ENCODE measurements at regions not wholly inside any gene's neighbourhood (a gene's known extent, or its start where the extent isn't known, plus 50 kb on each side); places are given as distances from the start of the nearest gene placed in this dataset.

GRCh38 chr14:84065811-84066210, 1464.1 kb upstream of the FLRT2 start:
- peaks cover 11% of the 10 kb centered on the region for H3K9me3 Mint-ChIP-seq
- no peak overlapping the region for H3K27ac ChIP-seq (ENCODE audit: low read depth in 1 of 2, low read length in 2 of 2)
- H3K36me3 ChIP-seq (ENCODE audit: insufficient read depth, low read length) = no peaks in the 10 kb centered on the region
- ChIA-PET CTCF (no interaction called here), POLR2A (no interaction called here)
- ATAC-seq (ENCODE audit: poor library complexity) = no peak
- H3K36me3 Mint-ChIP-seq (ENCODE audit: low read depth) = no peaks in the 10 kb centered on the region
- intact Hi-C loops (cut with DNase I, micrococcal nuclease) = no loop called here
- H3K4me1 Mint-ChIP-seq (ENCODE audit: low read depth) = no peaks in the 10 kb centered on the region
- H3K4me3 ChIP-seq (ENCODE audit: low read length) = no peak overlapping the region
- H3K27me3 Mint-ChIP-seq = no peaks in the 10 kb centered on the region
- H3K4me1 ChIP-seq (ENCODE audit: insufficient read depth, low read length) = no peaks in the 10 kb centered on the region
- no peaks in the 10 kb centered on the region for H3K27me3 ChIP-seq (ENCODE audit: control insufficient read depth in 1 of 2, insufficient read depth in 2 of 2, low read length in 2 of 2)
- TF ChIP-seq CTCF (IDR thresholded peaks at IDR 0.05) = no peak
- H3K27ac Mint-ChIP-seq = no peak overlapping the region
- DNase-seq = no peak
- no peak overlapping the region for H3K4me3 Mint-ChIP-seq
- H3K9me3 ChIP-seq (ENCODE audit: control insufficient read depth in 1 of 2, insufficient read depth in 1 of 2, low read length in 2 of 2) = peaks cover 0 to 9% of the 10 kb centered on the region in 2 experiments

- Histone ChIP-seq H3K27me3 (ENCODE audit: control insufficient read depth in 1 of 2, insufficient read depth in 2 of 2, low read length in 2 of 2) (no peaks in the 10 kb centered on the region), H3K4me1 (ENCODE audit: insufficient read depth, low read length) (no peaks in the 10 kb centered on the region), H3K27ac (ENCODE audit: low read depth in 1 of 2, low read length in 2 of 2) (no peak overlapping the region), H3K4me3 (ENCODE audit: low read length) (no peak overlapping the region), H3K9me3 (ENCODE audit: control insufficient read depth in 1 of 2, insufficient read depth in 1 of 2, low read length in 2 of 2) (peaks cover 0 to 9% of the 10 kb centered on the region in 2 experiments), H3K36me3 (ENCODE audit: insufficient read depth, low read length) (no peaks in the 10 kb centered on the region)
- TF ChIP-seq CTCF (IDR thresholded peaks at IDR 0.05) = no peak
- Mint-ChIP-seq H3K27me3 (no peaks in the 10 kb centered on the region), H3K4me1 (ENCODE audit: low read depth) (no peaks in the 10 kb centered on the region), H3K4me3 (no peak overlapping the region), H3K9me3 (peaks cover 6% of the 10 kb centered on the region), H3K36me3 (ENCODE audit: low read depth) (no peaks in the 10 kb centered on the region), H3K27ac (no peak overlapping the region)
- no peak for ATAC-seq (ENCODE audit: poor library complexity)
- DNase-seq = no peak
- POLR2A ChIA-PET = interaction anchor here (0.6 kb wide), 1 partner anchor 33 kb away, joined by 3 read pairs; no protein-coding TSS in a partner anchor
- intact Hi-C loops (cut with DNase I, micrococcal nuclease) = no loop called here
- CTCF ChIA-PET = no interaction called here
These were observed 1461.7 kb upstream of the FLRT2 start for GRCh38 chr14:84068288-84068687.

GRCh38 chr14:84071061-84071460, 1458.9 kb upstream of the FLRT2 start:
- no peaks in the 10 kb centered on the region for H3K27me3 Mint-ChIP-seq
- DNase-seq (no peak), ATAC-seq (ENCODE audit: poor library complexity) (no peak)
- no peaks in the 10 kb centered on the region for H3K36me3 Mint-ChIP-seq (ENCODE audit: low read depth)
- Histone ChIP-seq H3K4me3 (ENCODE audit: low read length) (no peak overlapping the region), H3K9me3 (ENCODE audit: control insufficient read depth in 1 of 2, insufficient read depth in 1 of 2, low read length in 2 of 2) (peaks cover 0 to 9% of the 10 kb centered on the region in 2 experiments), H3K27me3 (ENCODE audit: control insufficient read depth in 1 of 2, insufficient read depth in 2 of 2, low read length in 2 of 2) (no peaks in the 10 kb centered on the region), H3K36me3 (ENCODE audit: insufficient read depth, low read length) (no peaks in the 10 kb centered on the region), H3K27ac (ENCODE audit: low read depth in 1 of 2, low read length in 2 of 2) (no peak overlapping the region), H3K4me1 (ENCODE audit: insufficient read depth, low read length) (no peaks in the 10 kb centered on the region)
- H3K9me3 Mint-ChIP-seq = peaks cover 6% of the 10 kb centered on the region
- no peak for TF ChIP-seq CTCF (IDR thresholded peaks at IDR 0.05)
- intact Hi-C loops (cut with DNase I, micrococcal nuclease) = no loop called here
- ChIA-PET CTCF (no interaction called here), POLR2A (no interaction called here)
- H3K4me3 Mint-ChIP-seq = no peak overlapping the region
- H3K27ac Mint-ChIP-seq = no peak overlapping the region
- no peaks in the 10 kb centered on the region for H3K4me1 Mint-ChIP-seq (ENCODE audit: low read depth)

All from CD4-positive, alpha-beta T cell (primary cell).